K562 (cell line): ENCODE measurements at regions not wholly inside any gene's neighbourhood (a gene's known extent, or its start where the extent isn't known, plus 50 kb on each side); places are given as distances from the start of the nearest gene placed in this dataset.

Source experiments
- ATAC-seq: fragments of 200-7000 bp; cut with Tn5 transposase; 3 replicates; pipeline ENCODE4 v1.9.1; 2020; ENCODE audit warnings: moderate library complexity
- BruUV-seq: library from RNA; stranded (reverse); fragments of 400-500 nt; replicated peaks from 2 replicates; lab custom pipeline; 2021; lab: Mats Ljungman, UMichigan
- CTCF ChIA-PET: fragments of 300-600 bp; formaldehyde crosslinking; extraction: SDS; loops from one replicate; lab custom pipeline; 2021; ENCODE audit warnings: low intra/inter-chr PET ratio; lab: Yijun Ruan, JAX
- POLR2A ChIA-PET: fragments of 300-600, 350-650 bp; sonication (Branson Sonifier 250); formaldehyde crosslinking; extraction: SDS; loops from one replicate; lab custom pipeline; 2021; ENCODE audit warnings: antibody characterized with exemption, inconsistent platforms; lab: Yijun Ruan, JAX
- DNase-seq, 4 experiments: peaks; one replicate each; pipeline versions ENCODE4 v3.0.0 to v3.0.0-alpha.2; 2011 to 2018; ENCODE audit warnings: low spot score in 3 of 4, mixed read lengths in 3 of 4; ENCODE audit errors: extremely low read depth in 1 of 4
- FAIRE-seq: peaks from 2 replicates; lab custom pipeline; 2011; peaks lifted over from hg19 to GRCh38; lab: Jason Lieb, UNC
- H2AFZ ChIP-seq: 2 replicates; pipeline ENCODE4 v1.6.0; 2011; ENCODE audit warnings: low read depth, low read length, control low read depth, inconsistent platforms
- H3K27ac ChIP-seq: fragments of 200-600 bp; 3 replicates; pipeline ENCODE4 v1.8.0; 2011; ENCODE audit warnings: low read depth, mild to moderate bottlenecking, control low read depth, inconsistent platforms, low read length, moderate library complexity, mixed read lengths; ENCODE audit errors: extremely low read depth
- H3K27me3 ChIP-seq, 2 experiments: fragments of 300-600 bp in 1 of 2; 2 replicates in 1 of 2; 3 replicates in 1 of 2; pipeline versions ENCODE4 v1.6.0 to v1.8.0; 2011; ENCODE audit warnings: inconsistent platforms in 2 of 2, low read length in 2 of 2, mild to moderate bottlenecking in 1 of 2, mixed read lengths in 1 of 2, moderate library complexity in 1 of 2; ENCODE audit not compliant: control insufficient read depth in 2 of 2, insufficient read depth in 2 of 2
- H3K36me3 ChIP-seq: fragments of 300-600 bp; 3 replicates; pipeline ENCODE4 v1.8.0; 2011; ENCODE audit warnings: mild to moderate bottlenecking, low read length, inconsistent platforms; ENCODE audit not compliant: control insufficient read depth, insufficient read depth
- H3K4me1 ChIP-seq, 2 experiments: fragments of 200-600 bp in 1 of 2; replicated peaks in 1 of 2; 2 replicates in 1 of 2; 3 replicates in 1 of 2; pipeline versions ENCODE4 v1.5.1 to v1.8.0; 2011; ENCODE audit warnings: inconsistent platforms in 2 of 2, low read length in 2 of 2, mild to moderate bottlenecking in 1 of 2, mixed read lengths in 1 of 2, moderate library complexity in 1 of 2; ENCODE audit not compliant: control insufficient read depth in 2 of 2, insufficient read depth in 2 of 2
- H3K4me2 ChIP-seq: 2 replicates; pipeline ENCODE4 v1.6.1; 2011; ENCODE audit warnings: low read length, control low read depth, inconsistent platforms, mixed read lengths; ENCODE audit not compliant: insufficient read depth
- H3K4me3 ChIP-seq: fragments of 200-600 bp; sonication (generic), shearing (Covaris generic); 2 replicates; pipeline ENCODE4 v1.5.1; 2016; ENCODE audit warnings: control low read depth, inconsistent platforms
- H3K79me2 ChIP-seq: fragments of 200-600 bp; 3 replicates; pipeline ENCODE4 v1.8.0; 2011; ENCODE audit warnings: low read length, inconsistent platforms; ENCODE audit not compliant: control insufficient read depth, insufficient read depth
- H3K9ac ChIP-seq, 2 experiments: 2 replicates each; pipeline versions ENCODE4 v1.6.0 to v1.6.1; 2011; ENCODE audit warnings: low read depth in 2 of 2, low read length in 2 of 2, control low read depth in 1 of 2, inconsistent platforms in 1 of 2, mild to moderate bottlenecking in 1 of 2, mixed read lengths in 1 of 2; ENCODE audit not compliant: insufficient read depth in 1 of 2
- H3K9me1 ChIP-seq: one replicate; pipeline ENCODE4 v1.6.0; 2011; ENCODE audit warnings: inconsistent platforms, mild to moderate bottlenecking, low read length, moderate library complexity; ENCODE audit not compliant: control insufficient read depth, insufficient read depth
- H3K9me3 ChIP-seq: replicated peaks from 2 replicates; pipeline ENCODE4 v1.5.1; 2011; ENCODE audit warnings: low read depth, low read length, inconsistent platforms; ENCODE audit not compliant: control insufficient read depth, insufficient read depth
- H4K20me1 ChIP-seq: replicated peaks from 2 replicates; pipeline ENCODE4 v1.6.1; 2011; ENCODE audit warnings: low read length, inconsistent platforms, mixed read lengths; ENCODE audit not compliant: control insufficient read depth, insufficient read depth
- ARID2 ChIP-seq: fragments of 450-650 bp; IDR thresholded peaks from 2 replicates; pipeline ENCODE4 v1.6.1; 2017; ENCODE audit warnings: antibody characterized with exemption, mild to moderate bottlenecking
- GTF3C2 ChIP-seq: IDR thresholded peaks from 3 replicates; pipeline ENCODE4 v1.6.1; 2011; ENCODE audit warnings: borderline replicate concordance, mild to moderate bottlenecking, moderate library complexity; ENCODE audit not compliant: insufficient read length; ENCODE audit errors: extremely low read depth
- HMBOX1 ChIP-seq: sonication (generic); IDR thresholded peaks from 2 replicates; pipeline ENCODE4 v1.6.1; 2016
- HMGN3 ChIP-seq: IDR thresholded peaks from 2 replicates; pipeline ENCODE4 v1.6.1; 2011; ENCODE audit warnings: borderline replicate concordance, low read depth, mild to moderate bottlenecking, mixed read lengths, low read length; ENCODE audit not compliant: insufficient read length; ENCODE audit errors: extremely low read depth
- MAX ChIP-seq: sonication (generic); formaldehyde crosslinking; IDR thresholded peaks from 2 replicates; pipeline ENCODE4 v1.9.0; 2022; ENCODE audit warnings: mild to moderate bottlenecking, missing genetic modification reagents
- MCM5 ChIP-seq: fragments of 450-650 bp; IDR thresholded peaks from 2 replicates; pipeline ENCODE4 v1.6.1; 2016; ENCODE audit warnings: low read depth
- NRF1 ChIP-seq, 2 experiments: fragments of 450-650 bp; IDR thresholded peaks in 1 of 2; conservative IDR thresholded peaks in 1 of 2; 2 replicates each; pipeline ENCODE4 v1.6.1; 2014; ENCODE audit warnings: mild to moderate bottlenecking in 2 of 2
- ZNF263 ChIP-seq: sonication (generic); formaldehyde crosslinking; IDR thresholded peaks from 2 replicates; pipeline ENCODE4 v1.8.0; 2022; ENCODE audit warnings: mild to moderate bottlenecking, missing genetic modification reagents, borderline replicate concordance
- ZNF780A ChIP-seq: fragments of 250-450 bp; sonication (Bioruptor Pico); IDR thresholded peaks from 2 replicates; pipeline ENCODE4 v1.5.0; 2021; ENCODE audit warnings: mild to moderate bottlenecking
- WGBS: fragments of 100-300 bp; shearing (Covaris generic); methylation state at CpG from one replicate; pipeline ENCODE4 v1.1.6; 2016; ENCODE audit warnings: low coverage, mixed read lengths; ENCODE audit not compliant: insufficient coverage; ENCODE audit errors: missing lambda C conversion rate; 5-methylcytosine and 5-hydroxymethylcytosine counted together
- in situ Hi-C: fragments of 300-500 bp; cut with MboI; formaldehyde crosslinking; loops from 4 replicates; pipeline ENCODE4 v1.15.0; 2018; ENCODE audit warnings: inconsistent platforms, mixed read lengths
- intact Hi-C: fragments of 100-400 bp; cut with micrococcal nuclease; formaldehyde crosslinking; loops from 2 replicates; pipeline ENCODE4 v1.14.2; 2022

GRCh38 chr14:82067221-82067875, 533.7 kb upstream of the SEL1L start:
- H3K9me1 ChIP-seq = no peaks in the 10 kb centered on the region
- H3K4me2 ChIP-seq = no peak overlapping the region
- no peaks in the 10 kb centered on the region for H3K4me1 ChIP-seq
- intact Hi-C loops = no loop called here
- POLR2A ChIA-PET = no interaction called here
- WGBS = 0% methylated on average over 6 of the region's 11 CpGs
- DNase-seq = no peak
- H3K4me3 ChIP-seq = no peak overlapping the region
- no peak overlapping the region for H2AFZ ChIP-seq
- no peak overlapping the region for H3K9ac ChIP-seq
- FAIRE-seq = no peak
- no peaks in the 10 kb centered on the region for H3K9me3 ChIP-seq
- in situ Hi-C loops = no loop called here
- H4K20me1 ChIP-seq = no peaks in the 10 kb centered on the region
- no peak for TF ChIP-seq MCM5
- TF ChIP-seq NRF1 (conservative IDR thresholded peaks at IDR 0.05 in 1 of 2, IDR thresholded peaks at IDR 0.05 in 1 of 2) = no peak
- no peak for TF ChIP-seq GTF3C2
- TF ChIP-seq HMBOX1 = no peak
- no peak for TF ChIP-seq HMGN3
- no peak for TF ChIP-seq MAX
- no peak for TF ChIP-seq ARID2
- TF ChIP-seq ZNF780A (CRISPR knock-in tag) = no peak
- TF ChIP-seq ZNF263 = no peak
- H3K27ac ChIP-seq = no peak overlapping the region
- no peaks in the 10 kb centered on the region for H3K27me3 ChIP-seq
- CTCF ChIA-PET = no interaction called here
- BruUV-seq = no TSS peak
- no peaks in the 10 kb centered on the region for H3K36me3 ChIP-seq
- ATAC-seq = no peak
- no peaks in the 10 kb centered on the region for H3K79me2 ChIP-seq
